ENCODE measurements at regions not wholly inside any gene's neighbourhood (a gene's known extent, or its start where the extent isn't known, plus 50 kb on each side); places are given as distances from the start of the nearest gene placed in this dataset.

DNA sequence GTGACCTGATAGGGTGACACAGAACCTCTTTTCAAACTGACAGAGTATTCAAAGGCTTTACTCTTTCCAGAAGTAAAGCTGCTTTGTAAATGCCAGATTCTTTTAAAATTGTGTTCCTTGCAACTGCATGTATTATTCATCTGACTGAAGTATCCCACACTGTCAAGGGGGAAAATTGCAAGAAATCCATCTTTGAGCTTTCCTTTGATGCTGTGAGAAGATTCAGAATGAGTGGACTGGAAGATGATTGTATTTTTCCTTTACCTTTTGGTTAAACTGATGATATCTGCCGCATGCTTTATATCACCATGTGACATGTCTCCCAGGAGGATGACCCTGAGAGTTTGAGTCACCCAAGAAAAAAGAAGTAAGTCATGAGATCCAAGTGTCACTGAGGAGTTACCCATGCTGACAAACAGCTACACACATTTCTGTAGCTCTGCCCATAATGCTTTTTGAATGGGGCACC is 250.8 kb upstream of the CBLB start:
- TF ChIP-seq, protein P1, sequence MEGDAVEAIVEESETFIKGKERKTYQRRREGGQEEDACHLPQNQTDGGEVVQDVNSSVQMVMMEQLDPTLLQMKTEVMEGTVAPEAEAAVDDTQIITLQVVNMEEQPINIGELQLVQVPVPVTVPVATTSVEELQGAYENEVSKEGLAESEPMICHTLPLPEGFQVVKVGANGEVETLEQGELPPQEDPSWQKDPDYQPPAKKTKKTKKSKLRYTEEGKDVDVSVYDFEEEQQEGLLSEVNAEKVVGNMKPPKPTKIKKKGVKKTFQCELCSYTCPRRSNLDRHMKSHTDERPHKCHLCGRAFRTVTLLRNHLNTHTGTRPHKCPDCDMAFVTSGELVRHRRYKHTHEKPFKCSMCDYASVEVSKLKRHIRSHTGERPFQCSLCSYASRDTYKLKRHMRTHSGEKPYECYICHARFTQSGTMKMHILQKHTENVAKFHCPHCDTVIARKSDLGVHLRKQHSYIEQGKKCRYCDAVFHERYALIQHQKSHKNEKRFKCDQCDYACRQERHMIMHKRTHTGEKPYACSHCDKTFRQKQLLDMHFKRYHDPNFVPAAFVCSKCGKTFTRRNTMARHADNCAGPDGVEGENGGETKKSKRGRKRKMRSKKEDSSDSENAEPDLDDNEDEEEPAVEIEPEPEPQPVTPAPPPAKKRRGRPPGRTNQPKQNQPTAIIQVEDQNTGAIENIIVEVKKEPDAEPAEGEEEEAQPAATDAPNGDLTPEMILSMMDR (IDR thresholded peaks at IDR 0.05; ENCODE audit: low read depth, low read length): no peak
- TF ChIP-seq EZH2phosphoT487 (IDR thresholded peaks at IDR 0.05; ENCODE audit: low read depth): no peak
